IMR-90 (cell line): ENCODE measurements at regions not wholly inside any gene's neighbourhood (a gene's known extent, or its start where the extent isn't known, plus 50 kb on each side); places are given as distances from the start of the nearest gene placed in this dataset.

Source experiments
- ATAC-seq: fragments of 200-7000 bp; cut with Tn5 transposase; 2 replicates; pipeline ENCODE4 v1.9.1; 2020; ENCODE audit warnings: low read depth, mild to moderate bottlenecking, moderate library complexity
- BruUV-seq: library from RNA; stranded (reverse); fragments of 400-500 nt; replicated peaks from 2 replicates; lab custom pipeline; 2021; lab: Mats Ljungman, UMichigan
- CTCF ChIA-PET: fragments of 300-600 bp; formaldehyde crosslinking; extraction: SDS; loops from one replicate; lab custom pipeline; 2021; ENCODE audit warnings: antibody characterized with exemption; lab: Yijun Ruan, JAX
- POLR2A ChIA-PET: fragments of 300-600 bp; sonication (Branson Sonifier 250); formaldehyde crosslinking; loops from one replicate; lab custom pipeline; 2022; ENCODE audit warnings: antibody characterized with exemption; ENCODE audit not compliant: unreplicated experiment; lab: Charles Lee
- DNase-seq: peaks from one replicate; pipeline ENCODE4 v3.0.0; 2013
- H2AFZ ChIP-seq: replicated peaks from 2 replicates; pipeline ENCODE3; 2013; ENCODE audit warnings: low read length, mild to moderate bottlenecking; ENCODE audit not compliant: poor library complexity
- H2AK5ac ChIP-seq: 2 replicates; pipeline ENCODE4 v1.6.1; 2013; ENCODE audit warnings: low read depth, low read length, inconsistent platforms
- H2AK9ac ChIP-seq: replicated peaks from 2 replicates; pipeline ENCODE3; 2013; ENCODE audit warnings: mild to moderate bottlenecking, low read depth, low read length, moderate library complexity; ENCODE audit not compliant: poor library complexity
- H2BK120ac ChIP-seq: 2 replicates; pipeline ENCODE4 v1.6.1; 2013; ENCODE audit warnings: low read depth, low read length, inconsistent platforms
- H2BK15ac ChIP-seq: 3 replicates; pipeline ENCODE4 v1.6.1; 2013; ENCODE audit warnings: low read depth, low read length, inconsistent platforms
- H2BK20ac ChIP-seq: 2 replicates; pipeline ENCODE4 v1.6.1; 2013; ENCODE audit warnings: low read depth, mild to moderate bottlenecking, inconsistent platforms, low read length, moderate library complexity
- H2BK5ac ChIP-seq: 2 replicates; pipeline ENCODE4 v1.6.1; 2013; ENCODE audit warnings: mild to moderate bottlenecking, low read depth, low read length, inconsistent platforms; ENCODE audit not compliant: poor library complexity, severe bottlenecking
- H3K14ac ChIP-seq: replicated peaks from 2 replicates; pipeline ENCODE4 v1.6.1; 2013; ENCODE audit warnings: low read depth, low read length, inconsistent platforms
- H3K18ac ChIP-seq: 2 replicates; pipeline ENCODE4 v1.6.1; 2013; ENCODE audit warnings: low read depth, low read length, control low read depth
- H3K23ac ChIP-seq: 2 replicates; pipeline ENCODE4 v1.6.1; 2013; ENCODE audit warnings: low read depth, low read length, inconsistent platforms
- H3K27ac ChIP-seq: 2 replicates; pipeline ENCODE4 v1.5.1; 2013; ENCODE audit warnings: mild to moderate bottlenecking, control low read depth, low read length; ENCODE audit not compliant: insufficient read depth
- H3K27me3 ChIP-seq: 2 replicates; pipeline ENCODE4 v1.6.1; 2013; ENCODE audit warnings: low read length; ENCODE audit not compliant: control insufficient read depth, insufficient read depth
- H3K36me3 ChIP-seq: 2 replicates; pipeline ENCODE4 v1.6.1; 2013; ENCODE audit warnings: low read length, mixed read lengths; ENCODE audit not compliant: control insufficient read depth, insufficient read depth
- H3K4ac ChIP-seq: 2 replicates; pipeline ENCODE4 v1.6.1; 2013; ENCODE audit warnings: low read depth, low read length, inconsistent platforms
- H3K4me1 ChIP-seq: 2 replicates; pipeline ENCODE4 v1.6.1; 2013; ENCODE audit warnings: low read length, mixed read lengths; ENCODE audit not compliant: control insufficient read depth, insufficient read depth
- H3K4me2 ChIP-seq: 2 replicates; pipeline ENCODE4 v1.6.1; 2013; ENCODE audit warnings: low read depth, mild to moderate bottlenecking, control low read depth, low read length, moderate library complexity
- H3K4me3 ChIP-seq: 2 replicates; pipeline ENCODE4 v1.5.1; 2013; ENCODE audit warnings: low read depth, mild to moderate bottlenecking, control low read depth, low read length, moderate library complexity; ENCODE audit not compliant: insufficient read depth
- H3K56ac ChIP-seq: 2 replicates; pipeline ENCODE4 v1.6.1; 2013; ENCODE audit warnings: low read length, inconsistent platforms; ENCODE audit not compliant: insufficient read depth; ENCODE audit errors: extremely low read depth
- H3K79me1 ChIP-seq, 2 experiments: 2 replicates each; pipeline ENCODE4 v1.6.1; 2013; ENCODE audit warnings: low read length in 2 of 2, inconsistent platforms in 1 of 2, low read depth in 1 of 2
- H3K9ac ChIP-seq: 2 replicates; pipeline ENCODE4 v1.6.1; 2013; ENCODE audit warnings: low read depth, low read length, control low read depth
- H3K9me1 ChIP-seq: 2 replicates; pipeline ENCODE4 v1.6.1; 2013; ENCODE audit warnings: low read length, inconsistent platforms; ENCODE audit not compliant: insufficient read depth
- H3K9me3 ChIP-seq: 2 replicates; pipeline ENCODE4 v1.6.1; 2013; ENCODE audit warnings: low read length; ENCODE audit not compliant: control insufficient read depth, insufficient read depth
- H4K20me1 ChIP-seq: 2 replicates; pipeline ENCODE4 v1.6.1; 2013; ENCODE audit warnings: low read length, inconsistent platforms; ENCODE audit not compliant: insufficient read depth
- H4K5ac ChIP-seq: 2 replicates; pipeline ENCODE4 v1.6.1; 2013; ENCODE audit warnings: mild to moderate bottlenecking, low read depth, low read length, control low read depth
- H4K8ac ChIP-seq, 2 experiments: 2 replicates each; pipeline ENCODE4 v1.6.1; 2013; ENCODE audit warnings: low read depth in 2 of 2, low read length in 2 of 2, control low read depth in 1 of 2, inconsistent platforms in 1 of 2
- H4K91ac ChIP-seq: 2 replicates; pipeline ENCODE4 v1.6.1; 2013; ENCODE audit warnings: low read depth, low read length, inconsistent platforms; ENCODE audit not compliant: insufficient read depth
- CTCF ChIP-seq: conservative IDR thresholded peaks from 2 replicates; pipeline ENCODE4 v1.5.1; 2012; ENCODE audit warnings: mild to moderate bottlenecking, low read depth, low read length, improper control_type of control experiment
- MAFK ChIP-seq: IDR thresholded peaks from 2 replicates; pipeline ENCODE4 v1.6.1; 2012; ENCODE audit warnings: low read depth, low read length, improper control_type of control experiment
- WGBS, 2 experiments: methylation state at CpG; one replicate each; pipeline versions ENCODE4 v1.1.5 to v1.1.7; 2013; ENCODE audit warnings: missing lambda C conversion rate in 2 of 2; ENCODE audit not compliant: insufficient read length in 1 of 2; ENCODE audit errors: extremely low coverage in 2 of 2; 5-methylcytosine and 5-hydroxymethylcytosine counted together
- dilution Hi-C: fragments of 300-500 bp; cut with HindIII; formaldehyde crosslinking; loops from one replicate; pipeline ENCODE4 v1.14.3; 2018; ENCODE audit warnings: low sequenced_read_pairs; ENCODE audit not compliant: unreplicated experiment
- in situ Hi-C: fragments of 300-500 bp; cut with MboI; formaldehyde crosslinking; loops from 3 replicates; pipeline ENCODE4 v1.14.3; 2019; ENCODE audit warnings: low sequenced_read_pairs, inconsistent platforms, mixed read lengths
- intact Hi-C: fragments of 100-400 bp; cut with micrococcal nuclease; formaldehyde crosslinking; loops from 2 replicates; pipeline ENCODE4 v1.10.0; 2022

DNA sequence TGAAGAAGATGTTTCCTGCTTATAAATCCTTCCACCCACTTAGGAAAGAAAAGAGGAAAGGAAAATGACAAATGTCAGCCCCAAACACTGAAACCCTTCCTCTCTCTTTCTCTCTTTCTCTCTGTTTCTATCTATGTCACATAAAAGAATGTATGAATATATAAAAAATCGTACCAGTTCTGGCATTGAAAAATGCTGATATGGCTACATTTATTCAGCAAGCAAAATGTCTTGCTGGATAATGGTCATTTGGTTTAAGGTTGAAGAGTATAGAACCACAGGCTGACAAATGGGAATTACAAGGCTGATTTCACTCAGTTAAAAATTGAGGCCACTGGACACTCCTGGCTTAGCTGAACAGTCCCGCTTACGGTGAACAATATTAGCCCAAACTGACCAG lies 335.9 kb downstream of the PARP8 start:
- Histone ChIP-seq H3K9ac (no peak overlapping the region), H2AK5ac (no peak overlapping the region), H4K8ac (no peak overlapping the region), H3K27me3 (no peaks in the 10 kb centered on the region), H3K14ac (no peak overlapping the region), H3K79me1 (no peaks in the 10 kb centered on the region), H3K4me2 (no peak overlapping the region), H3K4ac (no peak overlapping the region), H3K4me3 (no peak overlapping the region), H3K9me1 (no peaks in the 10 kb centered on the region), H3K23ac (no peak overlapping the region), H3K36me3 (no peaks in the 10 kb centered on the region), H2AK9ac (no peak overlapping the region), H4K20me1 (no peaks in the 10 kb centered on the region), H3K56ac (no peak overlapping the region), H3K18ac (no peak overlapping the region), H4K91ac (no peak overlapping the region), H2BK15ac (no peak overlapping the region), H2BK20ac (no peak overlapping the region), H3K9me3 (no peaks in the 10 kb centered on the region), H3K27ac (no peak overlapping the region), H2BK5ac (no peak overlapping the region), H3K4me1 (no peaks in the 10 kb centered on the region), H2AFZ (no peak overlapping the region), H4K5ac (no peak overlapping the region), H2BK120ac (no peak overlapping the region)
- dilution Hi-C loops (no loop called here), in situ Hi-C loops (no loop called here), intact Hi-C loops (no loop called here)
- TF ChIP-seq CTCF (no peak), MAFK (peak; percentile 71)
- no peak for ATAC-seq
- no CpG with 5 or more reads among the region's 3 CpGs for WGBS, 2 experiments
- no TSS peak for BruUV-seq
- ChIA-PET POLR2A (no interaction called here), CTCF (no interaction called here)
- DNase-seq: no peak
